SK-N-SH treated with all-trans-retinoic acid at 6 μM for 48 hours (cell line): ENCODE measurements at regions not wholly inside any gene's neighbourhood (a gene's known extent, or its start where the extent isn't known, plus 50 kb on each side); places are given as distances from the start of the nearest gene placed in this dataset.

Source experiments
- ATAC-seq: fragments of 200-7000 bp; cut with Tn5 transposase; 3 replicates; pipeline ENCODE4 v1.9.1; 2020; ENCODE audit warnings: mild to moderate bottlenecking, moderate library complexity
- ARNTL ChIP-seq: fragments of 450-650 bp; formaldehyde crosslinking; IDR thresholded peaks from 2 replicates; pipeline ENCODE4 v1.5.0; 2020; ENCODE audit warnings: low read depth, mild to moderate bottlenecking, moderate library complexity, borderline replicate concordance
- BACH2 ChIP-seq: fragments of 250-450 bp; sonication (Bioruptor Pico); IDR thresholded peaks from 2 replicates; pipeline ENCODE4 v1.9.0; 2021; ENCODE audit warnings: mild to moderate bottlenecking, borderline replicate concordance
- CSDC2 ChIP-seq: fragments of 250-450 bp; sonication (Bioruptor Pico); IDR thresholded peaks from 2 replicates; pipeline ENCODE4 v1.5.0; 2020; ENCODE audit warnings: mild to moderate bottlenecking, moderate library complexity
- ESRRG ChIP-seq: fragments of 250-450 bp; sonication (Bioruptor Pico); IDR thresholded peaks from 2 replicates; pipeline ENCODE4 v1.6.1; 2021; ENCODE audit warnings: mild to moderate bottlenecking
- GLIS3 ChIP-seq: fragments of 250-450 bp; sonication (Bioruptor Pico); IDR thresholded peaks from 2 replicates; pipeline ENCODE4 v1.5.0; 2020; ENCODE audit warnings: mild to moderate bottlenecking, moderate library complexity
- ISL1 ChIP-seq: fragments of 250-450 bp; sonication (Bioruptor Pico); IDR thresholded peaks from 2 replicates; pipeline ENCODE4 v2.1.2; 2022; ENCODE audit warnings: mild to moderate bottlenecking, moderate library complexity
- OSR1 ChIP-seq: fragments of 250-450 bp; sonication (Bioruptor Pico); IDR thresholded peaks from 2 replicates; pipeline ENCODE4 v1.8.0; 2022; ENCODE audit warnings: moderate library complexity, mild to moderate bottlenecking, inconsistent platforms
- PPARA ChIP-seq: fragments of 250-450 bp; sonication (Bioruptor Pico); IDR thresholded peaks from 2 replicates; pipeline ENCODE4 v1.5.0; 2020; ENCODE audit warnings: mild to moderate bottlenecking, borderline replicate concordance
- RARB ChIP-seq: fragments of 250-450 bp; sonication (Bioruptor Pico); IDR thresholded peaks from 2 replicates; pipeline ENCODE4 v1.8.0; 2021; ENCODE audit warnings: mild to moderate bottlenecking, moderate library complexity
- SNAI2 ChIP-seq: fragments of 250-450 bp; sonication (Bioruptor Pico); IDR thresholded peaks from 2 replicates; pipeline ENCODE4 v1.5.0; 2020; ENCODE audit warnings: mild to moderate bottlenecking, moderate library complexity
- TCF4 ChIP-seq: fragments of 250-450 bp; sonication (Bioruptor Pico); IDR thresholded peaks from 2 replicates; pipeline ENCODE4 v1.8.0; 2021; ENCODE audit warnings: mild to moderate bottlenecking, moderate library complexity, borderline replicate concordance
- TOX ChIP-seq: fragments of 250-450 bp; sonication (Bioruptor Pico); IDR thresholded peaks from 2 replicates; pipeline ENCODE4 v1.8.0; 2021; ENCODE audit warnings: mild to moderate bottlenecking, moderate library complexity, borderline replicate concordance
- ZC3H10 ChIP-seq: fragments of 250-450 bp; sonication (Bioruptor Pico); IDR thresholded peaks from 2 replicates; pipeline ENCODE4 v1.5.1; 2021; ENCODE audit warnings: mild to moderate bottlenecking, moderate library complexity
- ZFP3 ChIP-seq: fragments of 250-450 bp; sonication (Bioruptor Pico); IDR thresholded peaks from 2 replicates; pipeline ENCODE4 v1.5.0; 2020; ENCODE audit warnings: mild to moderate bottlenecking, moderate library complexity
- ZFP30 ChIP-seq: fragments of 450-650 bp; formaldehyde crosslinking; IDR thresholded peaks from 2 replicates; pipeline ENCODE4 v1.5.0; 2022; ENCODE audit warnings: mild to moderate bottlenecking, moderate library complexity
- ZNF565 ChIP-seq: fragments of 450-650 bp; formaldehyde crosslinking; conservative IDR thresholded peaks from 2 replicates; pipeline ENCODE4 v1.5.0; 2020; ENCODE audit warnings: low read depth, mild to moderate bottlenecking, moderate library complexity
- ZNF70 ChIP-seq: fragments of 450-650 bp; formaldehyde crosslinking; IDR thresholded peaks from 2 replicates; pipeline ENCODE4 v1.5.0; 2020; ENCODE audit warnings: mild to moderate bottlenecking, moderate library complexity
- ZNF8 ChIP-seq: fragments of 450-650 bp; formaldehyde crosslinking; IDR thresholded peaks from 2 replicates; pipeline ENCODE4 v1.5.0; 2020; ENCODE audit warnings: mild to moderate bottlenecking, moderate library complexity
- TF ChIP-seq, protein P1 (sequence below): fragments of 250-450 bp; sonication (Bioruptor Pico); IDR thresholded peaks from 2 replicates; pipeline ENCODE4 v1.8.0; 2020; ENCODE audit warnings: mild to moderate bottlenecking, moderate library complexity, borderline replicate concordance
- TF ChIP-seq, protein P2 (sequence below): fragments of 250-450 bp; sonication (Bioruptor Pico); IDR thresholded peaks from 2 replicates; pipeline ENCODE4 v1.5.0; 2020; ENCODE audit warnings: mild to moderate bottlenecking, moderate library complexity
- TF ChIP-seq, protein P3 (sequence below): fragments of 250-450 bp; sonication (Bioruptor Pico); IDR thresholded peaks from 2 replicates; pipeline ENCODE4 v1.5.1; 2021; ENCODE audit warnings: mild to moderate bottlenecking, moderate library complexity
- TF ChIP-seq, protein P4 (sequence below): fragments of 250-450 bp; sonication (Bioruptor Pico); IDR thresholded peaks from 2 replicates; pipeline ENCODE4 v1.5.1; 2020; ENCODE audit warnings: low read depth, mild to moderate bottlenecking, moderate library complexity

DNA sequence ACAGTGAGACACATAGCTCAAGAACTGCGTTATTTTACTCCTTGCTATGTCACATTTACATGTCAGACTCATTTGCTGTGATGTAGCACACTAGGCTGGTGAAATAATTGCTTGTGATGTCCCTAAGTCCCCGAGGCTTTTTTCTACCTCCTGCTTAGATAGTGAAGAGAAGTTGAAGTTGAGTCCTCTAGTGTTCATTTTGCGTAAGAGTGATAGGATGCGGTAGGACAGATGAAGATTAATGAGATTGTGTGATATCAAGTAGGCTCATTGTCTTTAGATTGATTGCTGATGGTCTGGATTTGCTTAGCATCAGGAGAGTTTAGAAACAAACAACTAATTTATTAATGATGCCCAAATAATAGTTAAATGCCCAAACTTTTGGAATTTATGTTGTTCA, 173.6 kb upstream of the NUDT6 start:
- TF ChIP-seq ZFP30, result no peak
- TF ChIP-seq, protein P1, sequence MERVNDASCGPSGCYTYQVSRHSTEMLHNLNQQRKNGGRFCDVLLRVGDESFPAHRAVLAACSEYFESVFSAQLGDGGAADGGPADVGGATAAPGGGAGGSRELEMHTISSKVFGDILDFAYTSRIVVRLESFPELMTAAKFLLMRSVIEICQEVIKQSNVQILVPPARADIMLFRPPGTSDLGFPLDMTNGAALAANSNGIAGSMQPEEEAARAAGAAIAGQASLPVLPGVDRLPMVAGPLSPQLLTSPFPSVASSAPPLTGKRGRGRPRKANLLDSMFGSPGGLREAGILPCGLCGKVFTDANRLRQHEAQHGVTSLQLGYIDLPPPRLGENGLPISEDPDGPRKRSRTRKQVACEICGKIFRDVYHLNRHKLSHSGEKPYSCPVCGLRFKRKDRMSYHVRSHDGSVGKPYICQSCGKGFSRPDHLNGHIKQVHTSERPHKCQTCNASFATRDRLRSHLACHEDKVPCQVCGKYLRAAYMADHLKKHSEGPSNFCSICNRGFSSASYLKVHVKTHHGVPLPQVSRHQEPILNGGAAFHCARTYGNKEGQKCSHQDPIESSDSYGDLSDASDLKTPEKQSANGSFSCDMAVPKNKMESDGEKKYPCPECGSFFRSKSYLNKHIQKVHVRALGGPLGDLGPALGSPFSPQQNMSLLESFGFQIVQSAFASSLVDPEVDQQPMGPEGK, result no peak
- no peak for TF ChIP-seq ZFP3 (CRISPR knock-in tag)
- no peak for TF ChIP-seq PPARA (CRISPR knock-in tag)
- no peak for TF ChIP-seq BACH2 (CRISPR knock-in tag)
- no peak for TF ChIP-seq OSR1 (CRISPR knock-in tag)
- TF ChIP-seq, protein P2, sequence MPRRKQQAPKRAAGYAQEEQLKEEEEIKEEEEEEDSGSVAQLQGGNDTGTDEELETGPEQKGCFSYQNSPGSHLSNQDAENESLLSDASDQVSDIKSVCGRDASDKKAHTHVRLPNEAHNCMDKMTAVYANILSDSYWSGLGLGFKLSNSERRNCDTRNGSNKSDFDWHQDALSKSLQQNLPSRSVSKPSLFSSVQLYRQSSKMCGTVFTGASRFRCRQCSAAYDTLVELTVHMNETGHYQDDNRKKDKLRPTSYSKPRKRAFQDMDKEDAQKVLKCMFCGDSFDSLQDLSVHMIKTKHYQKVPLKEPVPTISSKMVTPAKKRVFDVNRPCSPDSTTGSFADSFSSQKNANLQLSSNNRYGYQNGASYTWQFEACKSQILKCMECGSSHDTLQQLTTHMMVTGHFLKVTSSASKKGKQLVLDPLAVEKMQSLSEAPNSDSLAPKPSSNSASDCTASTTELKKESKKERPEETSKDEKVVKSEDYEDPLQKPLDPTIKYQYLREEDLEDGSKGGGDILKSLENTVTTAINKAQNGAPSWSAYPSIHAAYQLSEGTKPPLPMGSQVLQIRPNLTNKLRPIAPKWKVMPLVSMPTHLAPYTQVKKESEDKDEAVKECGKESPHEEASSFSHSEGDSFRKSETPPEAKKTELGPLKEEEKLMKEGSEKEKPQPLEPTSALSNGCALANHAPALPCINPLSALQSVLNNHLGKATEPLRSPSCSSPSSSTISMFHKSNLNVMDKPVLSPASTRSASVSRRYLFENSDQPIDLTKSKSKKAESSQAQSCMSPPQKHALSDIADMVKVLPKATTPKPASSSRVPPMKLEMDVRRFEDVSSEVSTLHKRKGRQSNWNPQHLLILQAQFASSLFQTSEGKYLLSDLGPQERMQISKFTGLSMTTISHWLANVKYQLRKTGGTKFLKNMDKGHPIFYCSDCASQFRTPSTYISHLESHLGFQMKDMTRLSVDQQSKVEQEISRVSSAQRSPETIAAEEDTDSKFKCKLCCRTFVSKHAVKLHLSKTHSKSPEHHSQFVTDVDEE (CRISPR knock-in tag), result no peak
- TF ChIP-seq TCF4 (CRISPR knock-in tag), result no peak
- TF ChIP-seq, all 23 proteins: peak for 0
- peak; percentile 56 for ATAC-seq

DNA sequence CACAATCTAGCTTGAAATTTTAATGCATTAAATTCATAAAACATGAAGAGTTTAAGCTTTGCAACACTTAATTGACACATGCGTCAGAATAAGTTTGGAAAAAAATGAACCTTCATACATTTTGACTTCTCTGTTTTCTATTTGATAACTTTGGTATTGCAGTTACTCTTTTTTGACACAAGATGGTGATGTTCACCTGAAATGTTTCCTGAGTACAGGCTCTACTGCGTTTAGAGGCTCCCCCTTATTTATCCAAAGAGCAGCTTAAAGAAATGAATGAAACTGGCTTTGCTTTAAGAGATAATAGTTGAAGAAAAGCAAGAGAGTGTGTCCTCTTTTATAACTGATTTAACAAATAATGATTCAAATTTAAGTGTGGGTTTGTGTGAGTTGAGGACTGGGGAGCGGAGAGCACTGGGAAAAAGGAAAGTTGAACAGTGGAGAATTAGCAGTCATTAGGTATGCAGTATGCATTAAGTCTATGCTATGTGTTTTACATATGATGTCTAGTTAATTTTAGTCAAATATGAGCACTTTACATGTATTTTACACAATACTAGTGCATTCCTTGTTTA, 180.6 kb upstream of the NUDT6 start:
- peak; percentile 75 for ATAC-seq
- TF ChIP-seq, protein P2 (CRISPR knock-in tag), result 0 out of 2 replicates have a peak, but pooled peaks have one; percentile 36
- no peak for TF ChIP-seq ISL1 (CRISPR knock-in tag)

DNA sequence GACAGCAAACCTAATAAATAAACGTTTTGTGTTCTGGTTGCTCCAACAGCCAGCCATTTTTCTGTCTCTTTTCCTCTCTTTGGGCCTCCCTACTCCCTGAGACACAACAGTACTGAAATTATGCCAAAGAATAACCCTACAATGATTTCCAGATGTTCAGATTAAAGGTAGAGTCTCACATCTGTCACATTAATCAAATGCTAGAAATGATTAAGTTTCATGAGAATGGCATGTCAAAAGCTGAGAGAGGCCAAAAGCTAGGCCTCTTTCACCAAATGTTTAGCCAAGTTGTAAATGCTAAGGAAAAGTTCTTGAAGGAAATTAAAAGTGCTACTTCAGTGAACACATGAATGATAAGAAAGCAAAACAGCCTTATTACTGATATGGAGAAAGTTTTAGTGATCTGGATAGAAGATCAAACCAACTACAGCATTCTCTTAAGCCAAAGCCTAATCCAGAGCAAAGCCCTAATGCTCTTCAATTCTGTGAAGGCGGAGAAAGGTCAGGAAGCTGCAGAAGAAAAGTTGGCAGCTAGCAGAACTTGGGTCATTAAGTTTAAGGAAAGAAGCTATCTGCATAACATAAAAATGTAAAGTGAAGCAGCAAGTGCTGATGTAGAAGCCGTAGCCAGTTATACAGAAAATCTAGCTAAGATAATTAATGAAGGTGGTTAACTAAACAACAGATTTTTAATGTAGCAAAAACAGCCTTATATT, 182.1 kb upstream of the NUDT6 start:
- ATAC-seq, result peak; percentile 36; the same call in 1 of the 3 replicates
- TF ChIP-seq TCF4 (CRISPR knock-in tag), result no peak
- TF ChIP-seq, protein P3, sequence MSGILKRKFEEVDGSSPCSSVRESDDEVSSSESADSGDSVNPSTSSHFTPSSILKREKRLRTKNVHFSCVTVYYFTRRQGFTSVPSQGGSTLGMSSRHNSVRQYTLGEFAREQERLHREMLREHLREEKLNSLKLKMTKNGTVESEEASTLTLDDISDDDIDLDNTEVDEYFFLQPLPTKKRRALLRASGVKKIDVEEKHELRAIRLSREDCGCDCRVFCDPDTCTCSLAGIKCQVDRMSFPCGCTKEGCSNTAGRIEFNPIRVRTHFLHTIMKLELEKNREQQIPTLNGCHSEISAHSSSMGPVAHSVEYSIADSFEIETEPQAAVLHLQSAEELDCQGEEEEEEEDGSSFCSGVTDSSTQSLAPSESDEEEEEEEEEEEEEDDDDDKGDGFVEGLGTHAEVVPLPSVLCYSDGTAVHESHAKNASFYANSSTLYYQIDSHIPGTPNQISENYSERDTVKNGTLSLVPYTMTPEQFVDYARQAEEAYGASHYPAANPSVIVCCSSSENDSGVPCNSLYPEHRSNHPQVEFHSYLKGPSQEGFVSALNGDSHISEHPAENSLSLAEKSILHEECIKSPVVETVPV (CRISPR knock-in tag), result no peak
- TF ChIP-seq ZNF8 (CRISPR knock-in tag), result no peak
- no peak for TF ChIP-seq ZNF70 (CRISPR knock-in tag)
- TF ChIP-seq, protein P4, sequence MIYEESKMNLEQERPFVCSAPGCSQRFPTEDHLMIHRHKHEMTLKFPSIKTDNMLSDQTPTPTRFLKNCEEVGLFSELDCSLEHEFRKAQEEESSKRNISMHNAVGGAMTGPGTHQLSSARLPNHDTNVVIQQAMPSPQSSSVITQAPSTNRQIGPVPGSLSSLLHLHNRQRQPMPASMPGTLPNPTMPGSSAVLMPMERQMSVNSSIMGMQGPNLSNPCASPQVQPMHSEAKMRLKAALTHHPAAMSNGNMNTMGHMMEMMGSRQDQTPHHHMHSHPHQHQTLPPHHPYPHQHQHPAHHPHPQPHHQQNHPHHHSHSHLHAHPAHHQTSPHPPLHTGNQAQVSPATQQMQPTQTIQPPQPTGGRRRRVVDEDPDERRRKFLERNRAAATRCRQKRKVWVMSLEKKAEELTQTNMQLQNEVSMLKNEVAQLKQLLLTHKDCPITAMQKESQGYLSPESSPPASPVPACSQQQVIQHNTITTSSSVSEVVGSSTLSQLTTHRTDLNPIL, result no peak
- no peak for TF ChIP-seq ESRRG (CRISPR knock-in tag)
- no peak for TF ChIP-seq PPARA (CRISPR knock-in tag)
- TF ChIP-seq CSDC2, result no peak
- no peak for TF ChIP-seq OSR1 (CRISPR knock-in tag)
- TF ChIP-seq ISL1 (CRISPR knock-in tag), result no peak
- no peak for TF ChIP-seq ZFP3 (CRISPR knock-in tag)
- TF ChIP-seq ARNTL, result no peak
- no peak for TF ChIP-seq SNAI2
- no peak for TF ChIP-seq RARB
- no peak for TF ChIP-seq GLIS3 (CRISPR knock-in tag)
- TF ChIP-seq TOX, result no peak
- no peak for TF ChIP-seq ZNF565 (CRISPR knock-in tag)
- TF ChIP-seq ZC3H10 (CRISPR knock-in tag), result no peak
- TF ChIP-seq, protein P1, result no peak
